ENCODE measurements at regions not wholly inside any gene's neighbourhood (a gene's known extent, or its start where the extent isn't known, plus 50 kb on each side); places are given as distances from the start of the nearest gene placed in this dataset.

GRCh38 chr2:204012072-204012653, 75.6 kb downstream of the ICOS start:
- DNase-seq (ENCODE audit: low spot score): no peak

- no peak for DNase-seq (ENCODE audit: low spot score)
Measured at GRCh38 chr2:204015118-204015843, 78.7 kb downstream of the ICOS start.

DNA sequence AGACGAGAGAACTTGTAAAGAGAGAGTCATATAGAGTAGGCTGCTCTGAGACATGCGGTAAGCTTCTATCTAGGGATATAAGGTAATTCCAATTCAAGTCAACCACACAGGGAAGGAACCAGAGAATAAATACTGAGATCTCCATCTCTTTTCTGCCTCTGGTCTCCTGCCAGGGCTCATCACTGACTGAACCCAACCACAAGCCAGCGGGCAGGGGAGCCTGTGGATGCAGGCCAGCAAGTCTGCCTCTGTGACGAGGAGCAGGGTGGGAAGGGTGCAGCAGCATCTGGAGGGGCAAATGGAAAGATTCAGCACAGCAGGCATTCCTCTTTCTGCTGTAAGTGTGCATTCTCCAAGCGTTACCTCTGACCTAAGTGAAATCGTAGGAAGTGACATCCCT, 82.2 kb downstream of the ICOS start:
- DNase-seq (ENCODE audit: low spot score): no peak

DNA sequence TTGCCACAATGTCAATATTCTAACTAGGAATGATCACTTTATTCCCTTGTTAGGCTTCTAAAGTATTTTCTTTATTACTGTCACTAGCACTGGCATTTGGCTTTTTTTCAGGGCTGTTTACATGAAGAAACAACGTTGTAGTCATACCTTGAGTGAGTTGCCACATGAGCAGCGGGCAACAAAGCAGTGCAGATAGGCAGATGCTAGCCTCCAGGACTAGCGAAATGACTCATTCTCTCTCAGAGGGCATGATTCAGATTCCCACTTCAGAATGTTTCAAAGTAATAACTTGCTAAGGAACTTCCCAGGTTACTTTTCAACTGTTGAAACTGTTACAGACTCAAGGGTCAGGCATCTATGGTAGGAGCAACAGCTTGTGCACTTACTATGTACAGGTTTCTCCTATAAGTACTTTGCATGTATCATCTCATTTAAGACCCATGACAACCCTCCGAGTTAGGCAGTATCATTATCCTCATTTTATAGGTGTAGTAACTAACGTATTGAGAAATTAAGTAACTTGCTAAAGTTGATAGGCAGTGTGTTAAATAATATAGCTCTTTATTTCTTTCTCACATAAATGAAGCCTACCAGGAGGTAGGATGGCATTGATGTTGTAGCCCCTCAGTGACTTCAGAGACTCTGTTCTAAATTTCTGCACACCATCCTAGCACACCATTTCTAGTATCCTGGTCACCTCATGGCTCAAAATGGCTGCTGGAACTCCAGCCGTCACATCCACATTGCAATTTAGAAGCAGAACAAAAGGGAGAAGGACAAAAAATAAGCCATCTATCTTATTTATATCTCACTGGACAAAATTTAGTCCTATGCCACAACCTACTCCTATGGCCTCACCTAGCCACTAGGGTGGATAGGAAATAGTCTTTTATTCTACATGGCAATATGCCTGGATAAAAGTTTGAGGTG, 83.3 kb downstream of the ICOS start:
- DNase-seq (ENCODE audit: low spot score): peak; percentile 11

DNA sequence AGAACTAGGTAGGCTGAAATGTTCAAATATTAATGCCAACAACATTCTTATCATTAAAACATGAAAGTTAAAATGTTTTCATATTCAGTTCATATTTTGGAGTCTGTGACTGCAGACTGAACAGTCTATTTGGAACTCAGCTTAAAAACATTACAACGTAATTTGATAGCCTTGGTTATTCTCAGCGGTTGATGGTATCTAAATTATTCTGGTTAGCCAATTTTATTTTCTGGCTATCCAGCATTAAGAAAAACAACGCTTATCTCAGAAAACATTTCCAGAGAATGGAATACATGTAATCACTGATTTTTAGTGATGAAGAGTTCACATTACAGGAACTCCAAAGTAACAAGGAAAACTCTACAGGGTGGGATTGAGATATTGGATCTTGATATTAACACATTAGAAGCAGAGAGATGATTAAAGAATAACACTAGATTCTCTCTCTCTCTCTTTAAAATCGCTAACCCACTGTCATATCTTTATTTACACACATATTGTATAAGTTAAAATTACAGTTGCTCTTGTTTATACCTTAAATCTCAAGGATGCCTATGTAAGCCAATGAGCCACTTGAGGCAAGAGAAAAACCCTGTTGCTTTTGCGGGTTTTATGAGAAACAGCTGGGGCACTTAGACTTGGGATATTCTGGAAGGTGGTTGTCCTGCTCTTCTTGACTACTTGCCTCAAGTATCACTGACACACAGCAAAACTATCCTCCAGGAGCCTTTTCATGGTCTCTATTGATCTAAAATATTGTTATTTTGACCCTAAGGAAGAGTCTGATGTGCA, 84.9 kb downstream of the ICOS start:
- DNase-seq (ENCODE audit: low spot score): no peak

- DNase-seq (ENCODE audit: low spot score): no peak
Measured at GRCh38 chr2:204022550-204022949, 86.0 kb downstream of the ICOS start.

GRCh38 chr2:204023088-204023487, 86.5 kb downstream of the ICOS start:
- no peak for DNase-seq (ENCODE audit: low spot score)

DNA sequence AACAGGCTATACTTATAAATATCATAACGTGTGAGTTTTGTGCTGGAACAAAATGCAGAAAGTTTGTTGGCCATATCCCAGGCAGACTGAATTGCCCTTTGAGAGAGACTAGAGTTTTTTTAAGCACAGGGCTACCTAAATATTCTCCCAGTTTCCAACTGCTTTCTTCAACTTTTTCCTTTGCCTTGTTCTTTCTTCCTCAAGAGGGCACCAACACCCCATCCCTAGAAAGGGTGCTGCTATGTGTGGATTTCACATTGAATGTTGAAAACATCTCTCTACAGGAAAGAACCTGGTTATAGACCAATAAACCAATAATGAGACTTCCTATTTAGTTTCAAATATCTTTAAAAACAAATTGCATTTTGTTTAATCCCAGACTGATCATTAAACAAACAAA, 87.9 kb downstream of the ICOS start:
- DNase-seq (ENCODE audit: low spot score): peak; percentile 42

DNA sequence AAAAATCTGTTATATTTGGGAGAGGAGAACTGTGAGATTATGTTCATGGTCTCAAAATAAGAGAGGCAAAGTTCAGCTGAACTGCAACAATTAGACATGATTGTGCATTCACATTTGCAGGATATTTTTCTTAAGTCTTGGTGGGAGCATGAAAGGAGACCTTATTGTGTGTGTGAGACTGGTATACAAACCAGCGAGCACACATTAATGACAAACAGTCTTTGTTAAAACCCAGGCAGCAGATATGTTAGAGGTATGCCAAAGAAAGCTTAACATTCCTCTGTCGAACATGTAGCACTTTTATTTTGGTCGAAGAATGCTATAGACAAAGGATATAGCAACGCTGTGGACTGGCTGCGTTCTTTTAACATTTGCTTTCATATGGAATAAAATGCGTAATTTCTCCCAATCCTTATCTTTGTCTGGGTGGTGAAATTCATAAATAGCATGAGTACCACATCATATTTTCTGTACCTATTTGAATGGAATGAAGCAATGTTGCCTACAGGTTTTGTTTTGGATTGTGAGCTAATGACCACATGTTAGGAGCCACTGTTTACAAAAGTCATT, 88.4 kb downstream of the ICOS start:
- DNase-seq (ENCODE audit: low spot score): no peak

DNA sequence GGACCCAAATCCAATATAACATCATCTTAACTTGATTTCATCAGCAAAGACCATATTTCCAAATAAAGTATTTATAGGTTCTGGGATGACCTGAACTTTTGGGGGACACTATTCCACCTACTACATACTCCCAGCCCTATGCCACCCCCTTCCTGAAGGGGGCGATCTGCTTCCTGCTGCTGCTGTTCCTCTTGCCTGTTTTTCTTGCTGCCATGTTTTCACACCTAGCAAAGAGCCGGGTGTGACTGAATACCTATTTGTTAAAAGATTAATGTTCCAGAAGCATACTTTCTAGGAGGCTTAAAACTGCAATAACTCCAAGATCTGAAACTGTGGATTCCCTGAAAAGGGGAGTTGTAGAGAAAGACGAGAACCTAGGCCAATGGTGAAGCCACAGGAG, 89.7 kb downstream of the ICOS start:
- DNase-seq (ENCODE audit: low spot score): peak; percentile 13

- peak; percentile 82 for DNase-seq (ENCODE audit: low spot score)
Measured at GRCh38 chr2:204027091-204027490, 90.5 kb downstream of the ICOS start.

DNA sequence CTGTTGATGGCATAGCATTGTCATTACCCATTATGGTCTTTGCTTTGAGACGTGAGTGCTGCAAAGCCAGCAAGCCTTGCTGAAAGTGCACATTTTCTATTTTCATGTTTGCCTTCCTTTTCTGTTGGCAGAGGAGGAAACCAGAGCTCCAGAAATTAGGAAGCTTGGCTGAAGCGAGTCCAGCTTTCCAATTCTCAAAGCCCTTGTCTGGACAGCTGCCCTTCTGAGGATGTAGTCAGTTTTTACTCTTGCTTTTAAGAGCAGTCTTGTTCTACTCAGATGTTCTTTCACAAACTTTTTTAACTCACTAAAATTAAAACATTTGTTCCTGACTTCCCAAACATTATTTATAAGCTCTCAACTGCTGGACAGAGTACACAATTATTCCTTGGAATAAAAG, 93.8 kb downstream of the ICOS start:
- no peak for DNase-seq (ENCODE audit: low spot score)

DNA sequence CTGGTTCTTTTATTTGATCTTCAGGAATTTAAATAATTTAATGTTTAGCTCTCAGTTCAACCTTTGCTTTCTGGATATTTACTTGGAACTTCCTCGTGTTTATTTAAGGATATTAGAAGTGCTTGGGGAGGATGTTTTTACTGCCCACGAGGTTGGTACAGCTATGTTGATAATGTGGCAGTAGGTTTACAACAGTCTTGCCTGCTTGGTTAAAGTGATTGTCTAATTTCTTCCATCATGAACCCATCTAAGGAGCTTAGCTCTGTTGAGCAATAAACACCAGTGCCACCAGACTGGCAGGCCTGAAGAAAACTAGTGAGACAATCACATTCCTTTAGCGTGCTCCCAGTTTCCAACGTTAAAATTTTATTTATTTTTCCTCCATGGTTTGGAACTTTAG, 94.5 kb downstream of the ICOS start:
- DNase-seq (ENCODE audit: low spot score): no peak

- no peak for DNase-seq (ENCODE audit: low spot score)
Measured at GRCh38 chr2:204032301-204032700, 95.7 kb downstream of the ICOS start.

GRCh38 chr2:204033611-204034495, 97.3 kb downstream of the ICOS start:
- no peak for DNase-seq (ENCODE audit: low spot score)

DNA sequence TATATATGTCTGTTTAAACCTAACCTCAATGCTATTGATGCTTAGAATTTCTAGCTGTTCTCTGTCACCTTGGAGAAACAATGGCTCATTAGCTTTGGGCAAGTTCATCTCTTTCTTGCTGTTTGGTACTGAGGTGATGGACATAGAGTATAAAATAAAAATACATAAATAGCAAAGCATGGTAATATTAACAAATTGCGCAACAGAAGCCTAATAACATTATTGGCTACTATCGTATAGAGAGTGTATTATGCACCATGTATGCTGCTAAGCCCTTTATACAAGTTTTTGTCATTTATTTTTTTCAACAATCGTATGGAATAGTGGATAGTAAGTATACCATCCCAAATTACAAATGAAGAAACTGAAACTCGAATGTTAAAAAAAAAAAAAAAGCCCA, 100.1 kb downstream of the ICOS start:
- no peak for DNase-seq (ENCODE audit: low spot score)

DNA sequence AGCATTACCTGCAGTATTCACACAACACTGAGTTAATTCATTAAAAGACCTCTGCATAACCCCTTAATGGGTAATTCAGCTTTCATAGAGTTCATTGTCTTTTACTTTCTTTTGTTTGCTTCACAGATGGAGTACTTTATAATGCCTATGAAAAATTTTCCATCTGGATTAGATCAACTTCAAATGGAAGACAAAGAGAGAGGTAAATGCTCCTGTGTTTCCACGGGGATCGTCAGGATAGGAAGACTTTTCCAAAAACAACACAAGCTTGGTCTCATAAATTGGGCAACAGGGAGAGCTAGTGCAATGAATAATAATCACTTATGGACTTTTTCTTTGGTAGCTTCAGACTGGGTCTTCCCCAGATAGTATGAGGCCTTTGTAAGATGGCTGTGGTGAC, 100.7 kb downstream of the ICOS start:
- no peak for DNase-seq (ENCODE audit: low spot score)

- DNase-seq (ENCODE audit: low spot score): no peak
Measured at GRCh38 chr2:204039298-204039838, 102.8 kb downstream of the ICOS start.

GRCh38 chr2:204040016-204040415, 103.5 kb downstream of the ICOS start:
- no peak for DNase-seq (ENCODE audit: low spot score)

DNA sequence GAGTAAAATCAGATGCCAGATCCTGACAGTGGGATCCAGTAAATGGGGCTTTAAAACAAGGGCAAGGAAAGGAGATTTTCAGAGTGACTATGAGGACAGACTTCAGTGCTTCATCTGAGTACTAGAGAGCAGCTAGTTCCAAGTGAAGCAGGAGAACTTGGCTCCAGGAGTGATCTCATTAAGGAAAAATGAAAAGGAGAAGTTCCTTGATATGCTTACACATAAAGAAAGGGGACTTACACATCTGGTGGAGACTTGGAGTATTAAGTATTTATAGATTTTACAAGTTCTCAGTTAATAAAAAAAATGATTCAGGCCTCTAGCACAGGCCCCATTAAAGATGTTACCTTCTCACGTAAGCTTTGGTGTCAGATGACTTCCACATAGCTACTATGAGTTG, 105.8 kb downstream of the ICOS start:
- no peak for DNase-seq (ENCODE audit: low spot score)

GRCh38 chr2:204046145-204046544, 109.6 kb downstream of the ICOS start:
- DNase-seq (ENCODE audit: low spot score): no peak
